H1 (cell line): ENCODE measurements at regions not wholly inside any gene's neighbourhood (a gene's known extent, or its start where the extent isn't known, plus 50 kb on each side); places are given as distances from the start of the nearest gene placed in this dataset.

Experiments used
- TAF1 ChIP-seq: IDR thresholded peaks from 2 replicates; pipeline ENCODE4 v1.6.1; 2011; ENCODE audit warnings: mild to moderate bottlenecking, low read depth, low read length
- TF ChIP-seq, protein P1 (sequence below): IDR thresholded peaks from 2 replicates; pipeline ENCODE4 v1.6.1; 2012; ENCODE audit warnings: inconsistent platforms
- TF ChIP-seq, protein P2 (sequence below), 3 experiments: IDR thresholded peaks; 1 replicate in 2 of 3; 2 replicates in 1 of 3; pipeline versions ENCODE4 v1.5.1 to v1.6.1; 2011; ENCODE audit warnings: low read length in 3 of 3, mild to moderate bottlenecking in 3 of 3, inconsistent platforms in 2 of 3, low read depth in 1 of 3, moderate library complexity in 1 of 3; ENCODE audit not compliant: insufficient read depth in 1 of 3; ENCODE audit errors: control extremely low read depth in 1 of 3

DNA sequence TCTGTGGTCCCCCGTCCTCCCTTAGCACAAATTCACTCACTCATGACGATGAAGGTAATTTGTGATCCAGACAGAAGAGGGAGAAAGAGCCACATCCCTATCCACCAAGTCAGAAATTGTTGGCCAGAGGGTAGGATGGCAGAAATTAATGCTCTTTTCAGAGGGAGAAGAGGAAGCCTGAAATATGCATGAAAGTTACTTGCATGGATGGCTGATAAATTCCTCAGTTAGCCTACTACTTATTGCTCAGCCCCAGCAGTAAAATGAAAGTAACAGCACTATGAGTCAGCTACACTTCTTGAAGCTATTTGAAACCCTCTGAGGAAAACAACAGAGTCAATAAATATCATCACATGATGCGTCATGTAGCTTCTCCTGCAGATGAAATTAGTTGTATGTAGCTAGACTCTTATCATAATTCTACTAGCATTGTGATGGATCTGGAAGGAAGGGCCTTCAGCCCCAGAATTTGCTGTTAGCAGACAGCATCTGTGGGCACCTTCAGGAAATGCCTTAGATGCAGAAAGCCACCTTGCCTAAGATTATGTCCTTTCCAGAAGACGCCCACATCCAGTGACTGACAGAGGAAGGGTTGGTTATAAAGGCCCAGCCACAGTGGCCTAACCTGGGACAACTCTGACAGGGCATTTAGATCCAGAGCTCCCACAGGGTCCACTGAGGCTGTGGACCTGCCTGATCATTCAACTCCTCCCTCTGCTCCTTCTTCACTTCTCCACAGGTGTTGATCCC, 81.2 kb upstream of the CCDC112 start:
- TF ChIP-seq, protein P1, sequence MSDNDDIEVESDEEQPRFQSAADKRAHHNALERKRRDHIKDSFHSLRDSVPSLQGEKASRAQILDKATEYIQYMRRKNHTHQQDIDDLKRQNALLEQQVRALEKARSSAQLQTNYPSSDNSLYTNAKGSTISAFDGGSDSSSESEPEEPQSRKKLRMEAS: no peak
- TF ChIP-seq, protein P2, sequence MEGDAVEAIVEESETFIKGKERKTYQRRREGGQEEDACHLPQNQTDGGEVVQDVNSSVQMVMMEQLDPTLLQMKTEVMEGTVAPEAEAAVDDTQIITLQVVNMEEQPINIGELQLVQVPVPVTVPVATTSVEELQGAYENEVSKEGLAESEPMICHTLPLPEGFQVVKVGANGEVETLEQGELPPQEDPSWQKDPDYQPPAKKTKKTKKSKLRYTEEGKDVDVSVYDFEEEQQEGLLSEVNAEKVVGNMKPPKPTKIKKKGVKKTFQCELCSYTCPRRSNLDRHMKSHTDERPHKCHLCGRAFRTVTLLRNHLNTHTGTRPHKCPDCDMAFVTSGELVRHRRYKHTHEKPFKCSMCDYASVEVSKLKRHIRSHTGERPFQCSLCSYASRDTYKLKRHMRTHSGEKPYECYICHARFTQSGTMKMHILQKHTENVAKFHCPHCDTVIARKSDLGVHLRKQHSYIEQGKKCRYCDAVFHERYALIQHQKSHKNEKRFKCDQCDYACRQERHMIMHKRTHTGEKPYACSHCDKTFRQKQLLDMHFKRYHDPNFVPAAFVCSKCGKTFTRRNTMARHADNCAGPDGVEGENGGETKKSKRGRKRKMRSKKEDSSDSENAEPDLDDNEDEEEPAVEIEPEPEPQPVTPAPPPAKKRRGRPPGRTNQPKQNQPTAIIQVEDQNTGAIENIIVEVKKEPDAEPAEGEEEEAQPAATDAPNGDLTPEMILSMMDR (IDR thresholded peaks at IDR 0.05; ENCODE audit: control extremely low read depth in 1 of 3, insufficient read depth in 1 of 3, low read depth in 1 of 3, low read length in 3 of 3): no peak; a peak in 1 of 4 replicates
- no peak for TF ChIP-seq TAF1
